Gastroesophageal sphincter (tissue), 4 donors: ENCODE measurements at regions not wholly inside any gene's neighbourhood (a gene's known extent, or its start where the extent isn't known, plus 50 kb on each side); places are given as distances from the start of the nearest gene placed in this dataset.

Experiments
- ATAC-seq: fragments of 150-250 bp; one replicate; pipeline ENCODE4 v1.9.1; 2016; ENCODE audit warnings: mild to moderate bottlenecking, moderate library complexity
- H3K27ac ChIP-seq, 4 donors: fragments of 200-600 bp; sonication (generic) in 3 of 4; 1 replicate in 3 of 4; 2 replicates in 1 of 4; pipeline ENCODE4 v1.5.1; 2016 to 2019
- H3K27me3 ChIP-seq: fragments of 200-600 bp; sonication (generic); one replicate; pipeline ENCODE4 v1.5.1; 2019
- H3K36me3 ChIP-seq, 2 donors: fragments of 200-600 bp; sonication (generic); one replicate each; pipeline ENCODE4 v1.5.1; 2019; ENCODE audit warnings: control low read depth in 1 of 2
- H3K4me1 ChIP-seq, 3 donors: fragments of 200-600 bp; sonication (generic); 1 replicate in 2 of 3; 2 replicates in 1 of 3; pipeline ENCODE4 v1.5.1; 2016 to 2019; ENCODE audit warnings: control low read depth in 2 of 3
- H3K4me3 ChIP-seq, 2 donors: fragments of 200-600 bp; sonication (generic); one replicate each; pipeline ENCODE4 v1.5.1; 2019; ENCODE audit warnings: mild to moderate bottlenecking in 1 of 2, moderate library complexity in 1 of 2
- H3K9me3 ChIP-seq, 3 donors: fragments of 200-600 bp; sonication (generic); one replicate each; pipeline ENCODE4 v1.5.1; 2017 to 2019; ENCODE audit warnings: control low read depth in 2 of 3
- CTCF ChIP-seq, 4 experiments: fragments of 200-600 bp in 2 of 4; fragments of 450-650 bp in 2 of 4; sonication (generic) in 1 of 4; IDR thresholded peaks; one replicate each; pipeline ENCODE4 v1.5.1; 2017 to 2019; ENCODE audit warnings: antibody characterized with exemption in 4 of 4, mild to moderate bottlenecking in 2 of 4, moderate library complexity in 2 of 4
- EP300 ChIP-seq: sonication (generic); formaldehyde crosslinking; IDR thresholded peaks from one replicate; pipeline ENCODE4 v1.6.1; 2017; ENCODE audit warnings: antibody characterized with exemption, mild to moderate bottlenecking
- POLR2A ChIP-seq, 2 donors: fragments of 450-650 bp; IDR thresholded peaks; one replicate each; pipeline ENCODE4 v1.6.1; 2017; ENCODE audit warnings: antibody characterized with exemption in 2 of 2, mild to moderate bottlenecking in 2 of 2, moderate library complexity in 1 of 2
- POLR2AphosphoS5 ChIP-seq: sonication (generic); formaldehyde crosslinking; IDR thresholded peaks from one replicate; pipeline ENCODE4 v1.6.1; 2017; ENCODE audit warnings: antibody characterized with exemption
- WGBS, 2 donors: methylation state at CpG; one replicate each; pipeline ENCODE4 v1.1.5; 2018; ENCODE audit warnings: low coverage in 1 of 2; 5-methylcytosine and 5-hydroxymethylcytosine counted together

GRCh38 chrX:40325161-40325560, 227.4 kb upstream of the BCOR start:
- TF ChIP-seq CTCF (IDR thresholded peaks at IDR 0.05) (no peak), POLR2A (IDR thresholded peaks at IDR 0.05) (no peak), POLR2AphosphoS5 (no peak), EP300 (no peak)
- H3K4me3 ChIP-seq, result no peak overlapping the region
- no peaks in the 10 kb centered on the region for H3K36me3 ChIP-seq
- no peak overlapping the region for H3K27ac ChIP-seq
- WGBS, 2 donors, result 100% methylated on average over 2 of the region's 11 CpGs; no CpG with 5 or more reads in 1 of the 2 donors
- ATAC-seq, result no peak
- no peaks in the 10 kb centered on the region for H3K27me3 ChIP-seq
- H3K9me3 ChIP-seq, result no peaks in the 10 kb centered on the region
- no peaks in the 10 kb centered on the region for H3K4me1 ChIP-seq

- Histone ChIP-seq H3K9me3 (no peaks in the 10 kb centered on the region), H3K27ac (no peak overlapping the region), H3K36me3 (no peaks in the 10 kb centered on the region), H3K27me3 (no peaks in the 10 kb centered on the region), H3K4me3 (no peak overlapping the region), H3K4me1 (no peaks in the 10 kb centered on the region)
- TF ChIP-seq POLR2A (IDR thresholded peaks at IDR 0.05), result no peak
- no peak for TF ChIP-seq EP300
- no peak for TF ChIP-seq CTCF (IDR thresholded peaks at IDR 0.05)
- TF ChIP-seq POLR2AphosphoS5, result no peak
- no peak for ATAC-seq
- 70 to 80% methylated on average over 1 to 3 of the region's 5 CpGs for WGBS, 2 donors
Measured at GRCh38 chrX:40323977-40324376, 226.2 kb upstream of the BCOR start.

GRCh38 chrX:40320819-40321218, 223.1 kb upstream of the BCOR start:
- TF ChIP-seq POLR2AphosphoS5 (no peak), POLR2A (IDR thresholded peaks at IDR 0.05) (no peak), CTCF (IDR thresholded peaks at IDR 0.05) (no peak), EP300 (no peak)
- Histone ChIP-seq H3K4me3 (no peak overlapping the region), H3K27me3 (no peaks in the 10 kb centered on the region), H3K36me3 (no peaks in the 10 kb centered on the region), H3K27ac (no peak overlapping the region), H3K4me1 (no peaks in the 10 kb centered on the region), H3K9me3 (no peaks in the 10 kb centered on the region)
- no peak for ATAC-seq

- H3K9me3 ChIP-seq, result no peaks in the 10 kb centered on the region
- H3K36me3 ChIP-seq, result no peaks in the 10 kb centered on the region
Measured at GRCh38 chrX:40318801-40319200, 221.0 kb upstream of the BCOR start.

More at GRCh38 chrX:40318801-40319200, 221.0 kb upstream of the BCOR start:
- no peak overlapping the region for H3K4me3 ChIP-seq
- no peaks in the 10 kb centered on the region for H3K27me3 ChIP-seq
- no peak for ATAC-seq
- WGBS, 2 donors, result 57 to 85% methylated on average over 1 to 2 of the region's 4 CpGs
- H3K27ac ChIP-seq, result no peak overlapping the region
- TF ChIP-seq EP300, result no peak
- no peak for TF ChIP-seq POLR2A (IDR thresholded peaks at IDR 0.05)
- no peak for TF ChIP-seq POLR2AphosphoS5
- TF ChIP-seq CTCF (IDR thresholded peaks at IDR 0.05), result no peak
- no peaks in the 10 kb centered on the region for H3K4me1 ChIP-seq
